ENCODE measurements at regions not wholly inside any gene's neighbourhood (a gene's known extent, or its start where the extent isn't known, plus 50 kb on each side); places are given as distances from the start of the nearest gene placed in this dataset.

GRCh38 chr5:154608531-154609011 lies 130.5 kb upstream of the HAND1 start:
- TF ChIP-seq ARNTL (CRISPR knock-in tag; IDR thresholded peaks at IDR 0.05; ENCODE audit: borderline replicate concordance, low read depth) (no peak), PPARA (CRISPR knock-in tag; IDR thresholded peaks at IDR 0.05; ENCODE audit: borderline replicate concordance) (no peak), GLIS3 (CRISPR knock-in tag; IDR thresholded peaks at IDR 0.05) (no peak), ZNF70 (CRISPR knock-in tag; IDR thresholded peaks at IDR 0.05) (no peak), ISL1 (CRISPR knock-in tag; IDR thresholded peaks at IDR 0.05) (no peak), CSDC2 (CRISPR knock-in tag; IDR thresholded peaks at IDR 0.05) (no peak), SNAI2 (CRISPR knock-in tag; IDR thresholded peaks at IDR 0.05) (no peak), OSR1 (CRISPR knock-in tag; IDR thresholded peaks at IDR 0.05) (no peak), TSHZ2 (CRISPR knock-in tag; IDR thresholded peaks at IDR 0.05) (no peak), ZFP30 (CRISPR knock-in tag; IDR thresholded peaks at IDR 0.05) (no peak), RARB (CRISPR knock-in tag; IDR thresholded peaks at IDR 0.05) (no peak), ZC3H10 (CRISPR knock-in tag; IDR thresholded peaks at IDR 0.05) (no peak), TOX (CRISPR knock-in tag; IDR thresholded peaks at IDR 0.05; ENCODE audit: borderline replicate concordance) (no peak), ZNF8 (CRISPR knock-in tag; IDR thresholded peaks at IDR 0.05) (no peak), PATZ1 (CRISPR knock-in tag; IDR thresholded peaks at IDR 0.05; ENCODE audit: borderline replicate concordance) (no peak), CSRNP3 (CRISPR knock-in tag; IDR thresholded peaks at IDR 0.05) (no peak), TCF4 (CRISPR knock-in tag; IDR thresholded peaks at IDR 0.05; ENCODE audit: borderline replicate concordance) (no peak), POU6F1 (CRISPR knock-in tag; IDR thresholded peaks at IDR 0.05; ENCODE audit: borderline replicate concordance, low read depth) (no peak), BACH2 (CRISPR knock-in tag; IDR thresholded peaks at IDR 0.05; ENCODE audit: borderline replicate concordance) (no peak), ZFP3 (CRISPR knock-in tag; IDR thresholded peaks at IDR 0.05) (no peak)
- ATAC-seq = no peak

- TF ChIP-seq ESRRG (CRISPR knock-in tag; IDR thresholded peaks at IDR 0.05) (no peak), GLIS3 (CRISPR knock-in tag; IDR thresholded peaks at IDR 0.05) (no peak), ZNF70 (CRISPR knock-in tag; IDR thresholded peaks at IDR 0.05) (no peak), TSHZ2 (CRISPR knock-in tag; IDR thresholded peaks at IDR 0.05) (no peak), ARNTL (CRISPR knock-in tag; IDR thresholded peaks at IDR 0.05; ENCODE audit: borderline replicate concordance, low read depth) (no peak), ZFP30 (CRISPR knock-in tag; IDR thresholded peaks at IDR 0.05) (no peak), TOX (CRISPR knock-in tag; IDR thresholded peaks at IDR 0.05; ENCODE audit: borderline replicate concordance) (no peak), OSR1 (CRISPR knock-in tag; IDR thresholded peaks at IDR 0.05) (no peak), ISL1 (CRISPR knock-in tag; IDR thresholded peaks at IDR 0.05) (no peak), SNAI2 (CRISPR knock-in tag; IDR thresholded peaks at IDR 0.05) (no peak), POU6F1 (CRISPR knock-in tag; IDR thresholded peaks at IDR 0.05; ENCODE audit: borderline replicate concordance, low read depth) (no peak), CSRNP3 (CRISPR knock-in tag; IDR thresholded peaks at IDR 0.05) (no peak)
- no peak for ATAC-seq
Measured at GRCh38 chr5:154607746-154608145, 129.7 kb upstream of the HAND1 start.
